ENCODE measurements at regions not wholly inside any gene's neighbourhood (a gene's known extent, or its start where the extent isn't known, plus 50 kb on each side); places are given as distances from the start of the nearest gene placed in this dataset.

GRCh38 chr9:34907044-34907443 lies 51.0 kb upstream of the PHF24 start:
- no peak for TF ChIP-seq POLR2A (IDR thresholded peaks at IDR 0.05)
- TF ChIP-seq CTCF (IDR thresholded peaks at IDR 0.05), result no peak

Measured in lower leg skin (tissue), 3 donors.